Stimulated activated effector memory CD8-positive, alpha-beta T cell treated with anti-CD3 and anti-CD28 coated beads, Interleukin-12 subunit alpha, Interleukin-12 subunit beta, amount 100 ng/mL, for 72 hours (primary cell): ENCODE measurements at regions not wholly inside any gene's neighbourhood (a gene's known extent, or its start where the extent isn't known, plus 50 kb on each side); places are given as distances from the start of the nearest gene placed in this dataset.

Source experiments
- ATAC-seq: fragments of 150-1000 bp; cut with Tn5 transposase; 2 replicates; pipeline ENCODE4 v1.10.0; 2021
- DNase-seq, 2 donors: peaks; one replicate each; pipeline ENCODE4 v3.0.0; 2021 to 2022; ENCODE audit warnings: low spot score in 2 of 2
- H3K27ac Mint-ChIP-seq: one replicate; pipeline ENCODE4 v1.8.0; 2022; ENCODE audit warnings: mild to moderate bottlenecking, mixed read lengths
- H3K36me3 Mint-ChIP-seq: one replicate; pipeline ENCODE4 v1.8.0; 2022; ENCODE audit warnings: mild to moderate bottlenecking, mixed read lengths
- H3K4me1 Mint-ChIP-seq: one replicate; pipeline ENCODE4 v1.8.0; 2022; ENCODE audit warnings: mixed read lengths
- H3K4me3 Mint-ChIP-seq: one replicate; pipeline ENCODE4 v1.8.0; 2022; ENCODE audit warnings: mild to moderate bottlenecking, mixed read lengths
- H3K9me3 Mint-ChIP-seq: one replicate; pipeline ENCODE4 v1.8.0; 2022; ENCODE audit warnings: mixed read lengths

DNA sequence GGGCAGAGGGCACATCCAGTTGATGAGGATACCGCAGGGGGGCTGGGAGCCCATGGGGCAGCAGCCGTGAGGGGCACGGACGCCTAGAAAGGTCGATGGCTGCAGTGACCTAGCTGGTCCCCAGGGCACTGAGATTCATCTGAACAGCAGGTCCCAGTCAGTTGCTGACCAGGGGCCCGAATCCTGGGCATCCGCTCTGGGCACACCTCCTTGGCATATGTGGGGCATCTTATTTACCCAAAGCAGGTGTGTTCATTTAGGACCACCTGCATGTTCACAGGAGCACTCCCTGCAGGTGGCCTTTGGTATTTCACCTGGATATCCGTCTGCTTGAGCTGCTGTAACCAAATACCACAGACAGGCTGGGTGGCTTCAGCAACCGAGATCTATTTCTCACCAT, 72.0 kb upstream of the ODC1 start:
- no peaks in the 10 kb centered on the region for H3K36me3 Mint-ChIP-seq
- peaks cover 8% of the 10 kb centered on the region for H3K9me3 Mint-ChIP-seq
- no peak overlapping the region for H3K4me3 Mint-ChIP-seq
- no peak overlapping the region for H3K27ac Mint-ChIP-seq
- DNase-seq (no peak), ATAC-seq (peak; percentile 11)
- H3K4me1 Mint-ChIP-seq = no peaks in the 10 kb centered on the region

DNA sequence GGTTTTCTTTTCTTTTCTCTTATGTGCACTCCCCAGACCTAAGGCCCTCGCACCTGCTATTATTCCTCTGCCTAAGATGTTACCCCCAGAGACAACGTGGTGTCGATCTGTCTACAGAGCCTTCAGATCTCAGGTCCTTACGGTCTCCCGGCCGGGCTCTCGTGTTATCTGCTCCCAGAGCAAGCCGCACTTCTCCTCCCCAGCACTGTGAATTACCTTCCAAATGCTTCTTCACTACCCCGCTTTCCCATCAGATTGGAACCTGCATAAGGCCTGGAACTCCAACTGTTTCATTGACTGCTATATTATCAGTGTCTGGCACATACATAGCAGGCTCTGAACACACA, 71.2 kb upstream of the ODC1 start:
- DNase-seq = no peak
- H3K4me1 Mint-ChIP-seq = no peaks in the 10 kb centered on the region
- H3K4me3 Mint-ChIP-seq = no peak overlapping the region
- no peaks in the 10 kb centered on the region for H3K36me3 Mint-ChIP-seq
- peaks cover 10% of the 10 kb centered on the region for H3K9me3 Mint-ChIP-seq
- H3K27ac Mint-ChIP-seq = no peak overlapping the region
- no peak for ATAC-seq

- ATAC-seq (peak; percentile 42), DNase-seq (no peak)
- no peak overlapping the region for H3K4me3 Mint-ChIP-seq
- H3K9me3 Mint-ChIP-seq = peaks cover 10% of the 10 kb centered on the region
- H3K36me3 Mint-ChIP-seq = no peaks in the 10 kb centered on the region
- no peaks in the 10 kb centered on the region for H3K4me1 Mint-ChIP-seq
- no peak overlapping the region for H3K27ac Mint-ChIP-seq
These were observed 70.6 kb upstream of the ODC1 start for GRCh38 chr2:10518470-10519393.

- H3K4me1 Mint-ChIP-seq = no peaks in the 10 kb centered on the region
- no peak for DNase-seq
- no peak overlapping the region for H3K27ac Mint-ChIP-seq
- H3K9me3 Mint-ChIP-seq = peaks cover 10% of the 10 kb centered on the region
- no peak overlapping the region for H3K4me3 Mint-ChIP-seq
- no peaks in the 10 kb centered on the region for H3K36me3 Mint-ChIP-seq
- no peak for ATAC-seq
These were observed 69.4 kb upstream of the ODC1 start for GRCh38 chr2:10517351-10518043.

DNA sequence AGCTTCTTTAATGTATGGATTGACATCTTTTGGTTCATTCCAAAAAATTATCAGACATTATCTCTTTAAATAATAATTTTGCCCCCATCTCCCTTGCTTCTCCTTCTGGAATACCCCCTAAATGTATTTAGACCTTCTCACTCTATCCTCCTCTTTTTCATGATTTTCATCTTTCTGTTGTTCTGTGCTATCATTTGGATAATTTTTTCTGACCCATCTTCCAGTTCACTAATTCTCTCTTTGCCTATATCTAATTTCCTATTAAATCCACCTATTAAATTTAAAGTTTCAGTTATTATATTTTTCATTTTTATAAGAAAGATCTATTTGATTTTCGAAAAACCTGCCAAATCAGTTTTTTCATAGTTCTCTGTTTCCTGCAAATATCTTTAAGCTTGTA, 67.8 kb upstream of the ODC1 start:
- no peaks in the 10 kb centered on the region for H3K4me1 Mint-ChIP-seq
- H3K4me3 Mint-ChIP-seq = no peak overlapping the region
- H3K36me3 Mint-ChIP-seq = no peaks in the 10 kb centered on the region
- ATAC-seq = no peak
- DNase-seq = no peak
- H3K9me3 Mint-ChIP-seq = peaks cover 10% of the 10 kb centered on the region
- H3K27ac Mint-ChIP-seq = no peak overlapping the region

- no peaks in the 10 kb centered on the region for H3K36me3 Mint-ChIP-seq
- no peak for DNase-seq
These were observed 66.6 kb upstream of the ODC1 start for GRCh38 chr2:10514743-10515142.

DNA sequence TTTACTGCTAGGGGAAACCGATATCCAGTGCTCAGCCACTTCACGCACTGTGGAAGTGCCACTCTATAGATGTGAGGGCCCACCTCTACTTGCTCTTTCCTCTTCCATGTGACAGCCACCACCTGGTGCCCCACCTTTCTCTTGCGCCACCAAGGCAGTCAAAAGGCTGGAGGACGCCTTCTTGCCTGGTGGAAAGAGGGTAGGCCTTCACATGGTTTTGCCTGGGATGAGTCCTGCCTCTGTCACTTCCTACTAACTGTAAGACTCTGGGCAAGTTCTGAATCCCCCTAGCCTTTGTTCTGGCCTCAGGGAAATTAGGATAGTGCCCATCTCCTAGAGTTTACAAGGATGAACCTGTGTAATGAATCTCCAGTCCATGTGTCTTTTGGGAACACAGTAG, 66.1 kb upstream of the ODC1 start:
- DNase-seq = no peak
- Mint-ChIP-seq H3K9me3 (peaks cover 10% of the 10 kb centered on the region), H3K27ac (no peak overlapping the region), H3K36me3 (no peaks in the 10 kb centered on the region), H3K4me1 (no peaks in the 10 kb centered on the region), H3K4me3 (no peak overlapping the region)
- ATAC-seq = no peak

More at GRCh38 chr2:10514743-10515142, 66.6 kb upstream of the ODC1 start:
- Mint-ChIP-seq H3K4me1 (no peaks in the 10 kb centered on the region), H3K9me3 (peaks cover 10% of the 10 kb centered on the region), H3K27ac (no peak overlapping the region), H3K4me3 (no peak overlapping the region)
- peak; percentile 47 for ATAC-seq

GRCh38 chr2:10513201-10513600, 65.1 kb upstream of the ODC1 start:
- Mint-ChIP-seq H3K36me3 (no peaks in the 10 kb centered on the region), H3K4me1 (no peaks in the 10 kb centered on the region), H3K4me3 (no peak overlapping the region), H3K9me3 (peaks cover 10% of the 10 kb centered on the region), H3K27ac (no peak overlapping the region)
- DNase-seq = no peak
- ATAC-seq = no peak

- Mint-ChIP-seq H3K4me3 (no peak overlapping the region), H3K27ac (no peak overlapping the region), H3K9me3 (no peaks in the 10 kb centered on the region), H3K4me1 (no peaks in the 10 kb centered on the region), H3K36me3 (no peaks in the 10 kb centered on the region)
- no peak for DNase-seq
- ATAC-seq = no peak
These were observed 59.9 kb upstream of the ODC1 start for GRCh38 chr2:10508038-10508437.

DNA sequence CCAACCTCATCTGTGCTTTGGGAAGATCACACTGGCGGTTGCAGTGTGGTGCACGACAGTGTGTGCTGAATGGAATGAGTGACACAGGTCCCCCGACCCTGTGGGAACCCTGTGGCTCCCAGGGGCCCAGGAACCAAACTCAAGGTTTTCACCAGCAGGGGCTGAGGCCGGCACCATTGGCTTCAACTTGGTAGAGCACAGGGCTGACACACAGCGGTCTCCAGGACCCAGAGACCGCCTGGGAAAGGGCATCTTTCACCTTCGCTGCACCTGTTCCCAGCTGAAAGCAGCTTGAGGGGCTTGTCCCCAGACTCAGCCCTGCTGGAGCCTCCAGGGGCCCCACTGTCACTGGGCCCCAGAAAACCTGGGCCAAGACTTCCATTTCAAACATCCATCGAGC, 59.0 kb upstream of the ODC1 start:
- DNase-seq = no peak
- Mint-ChIP-seq H3K4me3 (no peak overlapping the region), H3K36me3 (no peaks in the 10 kb centered on the region), H3K4me1 (no peaks in the 10 kb centered on the region), H3K9me3 (no peaks in the 10 kb centered on the region), H3K27ac (no peak overlapping the region)
- no peak for ATAC-seq

DNA sequence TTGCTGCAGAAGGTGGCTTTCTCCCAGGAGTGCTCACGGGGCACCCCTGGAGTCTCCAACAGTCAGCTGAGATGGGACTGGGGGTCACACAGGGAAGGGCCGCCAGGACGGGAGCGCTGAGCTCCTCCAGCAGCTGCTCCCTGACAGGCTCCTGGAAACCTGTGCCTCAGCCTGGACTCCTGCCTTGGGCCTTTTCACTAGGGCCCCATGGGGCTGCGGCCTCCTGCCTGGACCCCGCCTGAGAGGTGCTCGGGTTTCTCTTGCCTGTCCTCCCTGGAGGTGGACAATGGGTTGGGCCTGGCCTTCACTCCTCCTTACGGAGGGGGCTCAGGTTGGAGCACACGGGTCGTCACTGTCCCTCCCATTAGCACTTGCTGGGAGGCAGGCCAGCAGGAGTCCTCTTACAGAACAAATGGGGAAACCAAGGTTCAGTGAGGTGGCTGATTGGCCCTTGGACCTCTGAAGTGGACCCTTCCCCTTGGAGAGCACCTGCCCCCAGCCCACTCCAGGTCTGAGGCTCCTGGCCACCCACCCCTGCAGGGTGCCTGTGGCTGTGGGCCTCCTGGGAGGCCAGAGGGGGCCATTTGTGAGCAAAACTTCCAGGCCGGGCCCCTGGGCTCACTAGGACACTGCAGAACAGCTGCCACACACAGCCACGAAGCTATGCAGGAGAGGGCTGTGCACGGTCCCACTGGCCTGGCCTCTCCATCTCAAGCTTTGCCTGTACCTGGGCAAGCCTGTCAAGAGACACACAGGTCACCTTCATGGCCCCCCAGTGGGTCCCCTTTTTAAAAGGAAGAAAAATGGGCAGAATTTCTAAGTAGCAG, 57.1 kb upstream of the ODC1 start:
- Mint-ChIP-seq H3K4me3 (no peak overlapping the region), H3K9me3 (no peaks in the 10 kb centered on the region), H3K36me3 (no peaks in the 10 kb centered on the region), H3K27ac (no peak overlapping the region), H3K4me1 (no peaks in the 10 kb centered on the region)
- DNase-seq (peak in 1 of 2 donors; percentile 38), ATAC-seq (no peak)

DNA sequence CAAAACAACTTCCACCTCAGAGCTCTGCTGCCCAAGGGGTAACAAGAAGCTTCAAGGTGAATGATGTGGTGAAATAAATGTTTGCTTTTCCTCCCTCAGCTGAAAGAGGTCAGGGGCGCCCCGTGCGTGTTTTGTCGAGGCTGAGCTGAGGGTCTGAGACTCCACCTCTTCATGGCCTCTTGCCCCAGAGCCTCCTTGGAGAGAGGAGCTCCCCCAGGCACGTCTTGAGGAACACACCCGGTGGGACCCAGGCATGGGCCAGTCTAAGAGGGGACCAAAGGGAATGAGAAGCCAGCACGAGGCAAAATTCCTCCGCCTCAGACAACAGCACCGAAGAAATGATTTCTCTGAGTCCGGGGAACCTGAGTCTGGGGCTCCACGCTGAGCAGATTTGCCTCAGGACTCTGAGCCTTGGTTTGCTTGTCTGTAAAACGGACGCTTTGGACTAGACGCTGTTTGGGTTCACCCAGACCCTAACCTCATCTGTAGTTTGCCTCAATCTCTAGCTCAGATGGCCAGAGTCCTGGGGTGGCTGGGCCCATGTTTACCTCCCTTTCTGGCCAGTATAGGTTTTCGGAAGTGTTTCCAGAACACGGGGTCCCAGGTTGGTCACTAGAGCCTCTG, 56.4 kb upstream of the ODC1 start:
- H3K4me1 Mint-ChIP-seq = no peaks in the 10 kb centered on the region
- no peak for ATAC-seq
- no peak overlapping the region for H3K27ac Mint-ChIP-seq
- H3K36me3 Mint-ChIP-seq = no peaks in the 10 kb centered on the region
- H3K9me3 Mint-ChIP-seq = no peaks in the 10 kb centered on the region
- no peak overlapping the region for H3K4me3 Mint-ChIP-seq
- DNase-seq = peak in 1 of 2 donors; percentile 43

GRCh38 chr2:10502803-10503107, 54.6 kb upstream of the ODC1 start:
- Mint-ChIP-seq H3K9me3 (no peaks in the 10 kb centered on the region), H3K27ac (peak overlapping the region; percentile 30)
- no peak for ATAC-seq

DNA sequence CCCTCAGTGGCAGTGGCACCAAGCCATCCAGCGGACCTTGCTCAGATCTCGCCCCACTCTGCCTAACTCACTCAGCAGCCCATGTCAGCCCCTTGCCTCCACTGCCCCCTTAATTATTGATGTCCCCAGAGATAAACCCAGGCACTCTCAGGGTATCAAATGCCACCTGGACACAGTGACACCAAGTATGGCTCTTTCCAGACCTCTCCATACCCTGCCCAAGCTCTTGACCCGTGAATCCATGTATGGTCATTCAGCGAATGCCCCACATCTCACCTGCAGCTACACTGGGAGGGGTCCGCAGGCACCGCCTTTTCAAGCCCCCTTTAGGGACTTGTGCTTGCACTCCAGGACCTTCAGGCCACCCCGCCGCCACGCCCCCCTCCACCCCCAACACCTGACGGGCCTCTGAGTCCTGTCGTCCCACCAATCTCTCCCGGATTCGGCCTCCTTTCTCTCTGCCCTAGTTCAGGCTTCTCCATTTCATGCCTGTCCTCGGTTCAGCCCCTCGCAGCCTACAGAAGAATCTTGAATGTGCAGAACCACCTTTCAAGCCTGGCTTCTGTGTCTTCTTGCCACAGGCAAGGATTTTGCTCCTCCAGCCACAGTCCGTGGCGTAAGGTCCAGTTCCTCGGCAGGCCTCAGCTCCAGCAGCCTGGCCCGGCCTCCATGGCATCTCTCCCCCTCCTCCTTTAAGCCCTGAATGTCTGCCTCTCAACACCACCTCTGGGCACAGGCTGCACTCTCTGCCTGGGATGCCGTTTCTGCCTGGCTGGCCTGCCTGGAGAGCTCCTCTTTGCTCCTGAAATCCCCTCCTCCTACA, 54.1 kb upstream of the ODC1 start:
- DNase-seq (peak in 1 of 2 donors; percentile 38), ATAC-seq (no peak)
- H3K4me3 Mint-ChIP-seq = no peak overlapping the region
- peak overlapping the region; percentile 30 for H3K27ac Mint-ChIP-seq
- H3K36me3 Mint-ChIP-seq = no peaks in the 10 kb centered on the region
- H3K9me3 Mint-ChIP-seq = no peaks in the 10 kb centered on the region
- H3K4me1 Mint-ChIP-seq = peaks cover 10% of the 10 kb centered on the region

More at GRCh38 chr2:10502803-10503107, 54.6 kb upstream of the ODC1 start:
- Mint-ChIP-seq H3K4me1 (peaks cover 7% of the 10 kb centered on the region), H3K36me3 (no peaks in the 10 kb centered on the region), H3K4me3 (no peak overlapping the region)
- DNase-seq = no peak
